HG03571 (cell line): ENCODE measurements at regions not wholly inside any gene's neighbourhood (a gene's known extent, or its start where the extent isn't known, plus 50 kb on each side); places are given as distances from the start of the nearest gene placed in this dataset.

ENCODE experiments used
- ATAC-seq: cut with Tn5 transposase; IDR thresholded peaks from one replicate; pipeline ENCODE4 v1.9.1; 2021; ENCODE audit not compliant: unreplicated experiment

DNA sequence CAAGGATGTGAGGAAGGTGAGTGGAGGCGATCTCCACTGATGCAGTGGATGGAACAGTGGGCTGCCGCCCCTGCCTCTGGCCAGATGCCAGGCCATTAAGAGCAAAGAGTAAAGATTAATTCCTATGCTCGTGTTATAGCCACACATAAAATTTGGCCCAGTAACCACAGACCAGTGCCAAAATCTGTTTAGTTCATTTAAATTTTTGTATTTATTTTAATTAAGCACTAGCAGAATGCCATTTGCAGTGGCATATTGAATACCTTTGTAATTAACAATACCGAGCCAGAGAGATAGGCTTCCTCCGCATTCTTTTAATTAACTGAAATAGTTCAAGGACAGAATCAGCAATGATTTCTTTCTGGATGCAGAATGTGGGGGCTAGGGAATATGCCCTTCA lies 179.8 kb downstream of the MED10 start:
- no peak for ATAC-seq

DNA sequence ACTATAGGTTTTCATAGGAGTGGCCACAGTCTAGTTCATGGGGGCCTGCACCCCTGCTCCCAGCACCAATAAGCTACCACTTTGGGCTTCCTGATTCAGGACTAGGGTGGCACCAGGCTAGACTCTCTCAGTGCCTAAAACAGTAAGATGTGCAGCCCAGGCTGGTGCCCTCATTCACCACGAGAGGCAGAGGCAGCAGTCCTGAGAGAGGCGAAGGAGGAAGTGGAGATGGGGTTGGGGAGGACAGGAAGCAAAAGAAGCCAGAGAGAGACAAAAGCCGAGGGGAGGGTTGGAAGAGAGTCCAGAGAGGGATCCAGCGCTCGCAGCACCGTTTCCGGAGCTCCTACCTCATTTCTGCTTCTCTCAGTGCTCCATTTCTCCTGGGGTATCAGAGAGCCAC lies 180.9 kb downstream of the MED10 start:
- ATAC-seq, result no peak

DNA sequence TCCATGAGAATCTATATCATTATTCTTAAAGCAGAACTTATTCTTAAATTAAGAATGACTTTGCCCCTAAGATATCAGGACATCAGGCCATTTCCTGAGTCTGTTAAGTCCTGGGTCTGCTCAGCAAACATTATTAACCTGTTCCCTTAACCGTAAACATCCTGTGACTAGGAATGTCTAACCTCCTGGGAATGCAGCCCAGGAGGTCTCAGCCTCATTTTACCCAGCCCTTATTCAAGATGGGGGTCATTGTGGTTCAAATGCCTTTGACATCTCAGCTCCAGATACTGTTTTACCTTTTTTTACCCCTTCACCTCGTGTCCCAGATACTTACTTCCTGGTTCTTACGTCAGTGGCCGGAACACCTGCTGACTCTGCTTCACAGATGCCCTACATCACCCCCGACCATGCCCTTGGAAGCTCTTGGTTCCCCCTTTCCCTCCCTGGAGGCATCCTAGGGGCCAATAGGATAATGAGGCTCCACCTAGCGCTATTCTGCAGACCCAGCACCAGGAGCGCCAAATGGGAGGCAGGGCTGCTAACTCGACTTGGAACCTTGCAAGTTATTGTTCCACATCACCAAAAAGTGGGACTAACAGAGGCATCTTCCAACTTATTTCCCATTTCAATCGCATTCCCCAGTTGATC lies 182.5 kb downstream of the MED10 start:
- no peak for ATAC-seq

DNA sequence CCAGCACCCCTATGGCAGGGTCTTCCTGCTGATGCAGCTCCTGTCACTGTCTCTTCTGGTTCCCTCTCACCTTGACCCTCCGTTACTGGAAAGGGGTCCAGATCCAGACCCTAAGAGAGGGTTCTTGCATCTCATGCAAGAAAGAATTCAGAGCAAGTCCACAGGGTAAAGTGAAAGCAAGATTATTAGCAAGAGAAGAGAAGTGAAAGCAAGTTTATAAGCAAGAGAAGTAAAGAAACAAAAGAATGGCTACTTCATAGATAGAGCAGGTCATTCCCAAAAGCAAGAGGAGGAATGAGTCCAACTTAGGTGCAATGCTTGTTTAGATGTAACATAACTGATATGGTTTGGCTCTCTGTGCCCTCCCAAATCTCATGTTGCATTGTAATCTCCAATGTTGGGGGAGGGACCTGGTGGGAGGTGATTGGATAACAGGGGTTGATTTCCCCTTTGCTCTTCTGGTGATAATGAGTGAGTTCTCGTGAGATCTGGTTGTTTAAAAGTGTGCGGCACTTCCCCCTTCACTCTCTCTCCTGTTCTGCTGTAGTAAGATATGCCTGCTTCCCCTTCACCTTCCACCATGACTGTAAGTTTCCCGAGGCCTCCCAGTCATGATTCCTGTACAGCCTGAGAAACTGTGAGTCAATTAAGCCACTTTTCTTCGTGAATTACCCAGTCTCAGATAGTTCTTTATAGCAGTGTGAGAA lies 183.3 kb downstream of the MED10 start:
- ATAC-seq, result no peak

DNA sequence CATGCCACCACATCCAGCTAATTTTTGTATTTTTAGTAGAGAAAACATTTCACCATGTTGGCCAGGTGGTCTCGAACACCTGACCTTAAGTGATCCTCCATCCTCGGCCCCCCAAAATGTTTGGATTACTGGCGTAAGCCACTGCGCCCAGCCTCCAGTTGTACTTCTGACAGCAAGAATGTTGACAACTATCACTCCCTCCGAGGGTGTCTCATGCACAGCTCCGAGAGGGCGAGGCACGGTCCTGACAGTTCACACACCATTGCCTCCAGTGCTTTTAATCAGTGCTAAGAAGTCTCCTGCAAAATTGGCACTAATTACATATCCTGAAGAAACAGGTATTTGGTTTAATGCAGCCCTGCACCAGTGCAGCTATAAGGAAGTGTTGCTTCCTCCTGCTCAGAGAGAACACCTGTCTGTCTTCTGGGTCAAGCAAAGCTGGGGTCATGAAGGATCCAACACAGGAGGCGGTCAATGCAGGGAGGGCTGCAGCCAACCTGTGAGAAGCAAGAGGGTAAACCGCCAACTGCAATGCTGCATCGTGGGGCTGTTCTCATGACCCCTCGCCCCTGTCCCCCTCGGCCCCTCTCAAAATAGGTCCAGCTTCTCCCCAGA lies 184.0 kb downstream of the MED10 start:
- no peak for ATAC-seq

DNA sequence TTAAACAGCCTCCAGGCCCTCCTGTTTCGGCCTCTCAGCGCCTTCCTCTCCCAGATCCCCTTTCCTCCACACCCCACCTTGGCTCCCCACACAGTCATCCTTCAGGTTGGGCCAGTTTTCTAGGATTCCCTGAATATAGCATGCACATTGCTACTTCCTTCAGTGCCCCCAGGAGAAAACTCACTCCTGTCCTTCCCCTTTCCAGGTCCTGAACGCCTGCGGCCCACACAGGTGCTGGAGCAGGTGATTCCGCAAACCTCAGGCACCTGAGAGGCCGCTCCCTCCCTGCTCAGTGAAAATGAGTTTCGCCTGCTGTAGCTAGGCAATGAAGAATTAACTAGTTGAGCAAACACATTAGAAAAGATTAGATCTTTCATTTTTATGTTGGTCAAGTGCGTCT lies 185.0 kb downstream of the MED10 start:
- ATAC-seq, result no peak

DNA sequence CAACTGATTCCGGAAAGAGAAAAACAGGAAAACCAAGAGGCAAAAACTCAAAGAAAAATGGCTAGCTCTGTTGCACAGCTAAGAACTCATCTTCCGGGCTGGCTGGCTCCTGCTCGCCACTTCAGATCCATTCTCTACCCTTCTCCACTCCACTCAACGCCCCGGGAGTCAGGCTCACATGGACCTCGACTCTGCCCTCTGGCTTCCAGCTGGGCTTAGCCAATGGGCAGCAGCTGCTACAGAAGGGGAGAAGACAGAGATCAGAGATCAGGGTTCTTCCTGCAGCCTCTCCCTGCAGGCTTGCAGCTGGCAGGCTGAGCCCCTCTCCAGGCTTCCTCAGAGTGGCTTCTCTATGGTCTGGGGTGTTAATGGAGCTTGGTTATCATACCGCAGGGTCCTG lies 187.5 kb downstream of the MED10 start:
- ATAC-seq, result no peak

DNA sequence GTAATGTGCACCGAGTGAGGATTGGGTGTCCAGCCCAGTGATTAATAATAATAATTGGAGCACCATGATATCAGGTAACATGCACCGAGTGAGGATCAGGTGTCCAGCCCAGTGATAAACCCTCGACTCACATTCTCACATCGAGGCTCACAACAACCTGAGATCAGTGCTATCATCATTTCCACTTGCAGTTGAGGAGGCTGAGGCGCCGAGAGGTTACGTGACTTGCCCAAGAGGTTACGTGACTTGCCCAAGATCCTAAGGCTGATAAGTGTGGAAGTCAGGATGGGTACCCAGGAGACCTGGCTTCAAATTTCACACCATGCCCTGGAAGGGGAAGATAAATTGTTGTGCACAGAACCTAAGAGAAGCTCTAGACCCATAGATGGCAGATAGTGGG lies 189.4 kb downstream of the MED10 start:
- ATAC-seq, result no peak

DNA sequence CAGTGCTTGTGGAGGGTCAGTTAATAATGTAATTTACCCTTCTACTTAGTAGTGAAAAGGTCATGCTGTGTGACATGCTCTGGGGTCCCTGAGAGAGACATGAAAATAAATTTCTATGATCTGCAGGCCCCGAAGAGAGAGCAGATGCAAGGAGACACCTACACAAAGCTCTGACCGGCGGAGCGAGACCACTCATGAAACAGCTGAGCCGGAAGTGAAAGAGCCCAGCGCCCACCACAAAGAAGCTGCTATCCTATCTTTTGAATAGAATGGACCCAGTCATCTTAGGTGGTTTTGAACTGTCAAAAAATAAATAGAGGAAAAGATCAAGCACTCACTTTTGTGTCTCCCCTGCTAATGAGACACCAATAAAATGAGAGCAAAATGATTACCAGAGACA lies 190.0 kb downstream of the MED10 start:
- peak; percentile 96 for ATAC-seq

DNA sequence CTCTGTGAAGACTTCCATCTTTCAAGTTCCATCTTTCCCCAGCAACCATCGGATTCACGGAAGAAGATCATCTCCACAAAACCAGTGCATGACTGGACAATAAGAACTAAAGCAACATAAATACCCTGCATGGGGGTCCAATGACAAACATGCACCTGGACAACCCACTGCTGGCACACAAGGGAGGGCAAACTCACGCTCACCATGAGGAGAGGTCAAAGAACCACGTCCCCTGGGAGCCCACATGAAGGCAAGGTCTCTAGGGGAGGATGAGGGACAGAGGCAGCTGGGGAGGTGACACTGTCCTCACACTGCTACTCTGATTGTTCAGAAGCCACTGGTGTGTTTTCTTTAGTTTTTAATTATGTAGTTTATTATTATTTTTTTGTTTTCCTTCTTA lies 190.8 kb downstream of the MED10 start:
- no peak for ATAC-seq

DNA sequence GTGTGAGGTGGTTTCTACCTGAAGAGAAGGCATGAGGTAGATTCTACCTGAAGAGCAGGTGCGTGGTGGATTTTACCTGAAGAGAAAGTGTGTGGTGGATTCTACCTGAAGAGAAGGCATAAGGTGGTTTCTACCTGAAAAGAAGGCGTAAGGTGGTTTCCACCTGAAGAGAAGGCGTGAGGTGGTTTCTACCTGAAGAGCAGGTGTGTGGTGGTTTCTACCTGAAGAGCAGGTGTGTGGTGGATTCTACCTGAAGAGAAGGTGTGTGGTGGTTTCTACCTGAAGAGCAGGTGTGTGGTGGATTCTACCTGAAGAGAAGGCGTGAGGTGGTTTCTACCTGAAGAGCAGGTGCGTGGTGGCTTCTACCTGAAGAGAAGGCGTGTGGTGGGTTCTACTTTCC lies 192.8 kb downstream of the MED10 start:
- ATAC-seq, result no peak

DNA sequence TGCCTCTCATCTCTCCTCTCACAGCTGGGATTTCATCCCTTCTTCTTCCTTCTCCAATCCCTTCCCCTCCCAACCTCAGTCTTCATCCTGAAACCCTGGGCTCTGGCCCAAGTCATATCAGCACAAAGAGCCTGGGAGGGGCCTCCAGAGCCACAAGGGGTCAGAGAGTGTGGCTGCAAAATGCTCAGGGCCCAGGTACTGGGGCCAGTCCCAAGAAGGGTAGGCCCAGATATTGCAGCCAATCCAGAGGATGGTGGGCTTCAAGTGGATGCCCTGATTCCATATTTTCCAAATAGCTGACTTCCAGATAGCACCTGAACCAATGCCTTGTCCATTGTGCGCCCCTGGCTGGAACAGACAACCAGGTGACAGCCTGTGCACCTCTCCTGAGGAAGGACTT lies 193.9 kb downstream of the MED10 start:
- ATAC-seq, result no peak

DNA sequence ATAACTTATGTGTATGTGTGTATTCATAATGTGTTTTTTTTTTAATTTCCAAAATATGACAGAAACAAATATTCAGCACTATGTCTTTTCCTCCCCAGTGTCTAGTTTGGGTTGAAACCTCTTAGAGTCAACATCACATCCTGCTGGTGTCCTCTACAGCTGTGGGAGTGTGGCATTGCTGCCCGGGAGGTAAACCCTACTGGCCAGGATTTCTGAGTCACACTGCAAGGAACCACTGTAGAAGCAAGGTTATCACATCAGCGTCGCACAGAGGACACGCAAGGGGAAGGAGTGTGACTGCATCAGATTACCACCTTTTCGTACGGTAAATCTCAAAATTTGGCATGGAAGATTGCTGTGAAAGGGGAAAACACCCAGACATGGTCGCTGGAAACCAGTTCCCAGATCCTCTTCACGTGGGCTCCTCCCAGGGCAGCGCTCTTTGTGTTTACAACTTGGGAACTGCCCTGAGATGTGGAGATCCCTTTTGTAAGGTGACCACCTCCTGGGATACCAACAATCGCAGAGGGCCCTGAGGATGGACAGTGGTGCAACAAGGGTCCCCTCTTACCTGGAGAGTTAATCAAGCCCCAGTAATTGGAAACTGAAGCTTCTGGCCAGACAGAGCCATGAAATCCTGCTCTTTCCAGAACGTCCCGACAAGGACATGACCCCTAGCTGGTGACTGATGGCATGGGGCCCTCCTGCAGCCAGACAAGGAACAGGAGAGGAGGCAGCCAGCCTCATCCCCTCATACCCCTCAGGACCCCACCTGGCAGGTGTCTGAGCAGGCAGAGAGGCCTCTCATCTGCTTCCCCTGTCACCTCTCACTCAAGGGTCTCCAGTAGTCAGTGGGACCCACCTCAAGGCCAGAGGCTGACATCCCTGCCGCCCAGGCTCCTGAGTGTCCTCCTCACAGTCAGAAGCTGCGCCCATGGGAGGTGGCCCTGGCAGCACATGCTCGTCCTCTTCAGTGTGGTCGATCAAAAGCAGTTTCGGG lies 194.7 kb downstream of the MED10 start:
- ATAC-seq, result no peak

DNA sequence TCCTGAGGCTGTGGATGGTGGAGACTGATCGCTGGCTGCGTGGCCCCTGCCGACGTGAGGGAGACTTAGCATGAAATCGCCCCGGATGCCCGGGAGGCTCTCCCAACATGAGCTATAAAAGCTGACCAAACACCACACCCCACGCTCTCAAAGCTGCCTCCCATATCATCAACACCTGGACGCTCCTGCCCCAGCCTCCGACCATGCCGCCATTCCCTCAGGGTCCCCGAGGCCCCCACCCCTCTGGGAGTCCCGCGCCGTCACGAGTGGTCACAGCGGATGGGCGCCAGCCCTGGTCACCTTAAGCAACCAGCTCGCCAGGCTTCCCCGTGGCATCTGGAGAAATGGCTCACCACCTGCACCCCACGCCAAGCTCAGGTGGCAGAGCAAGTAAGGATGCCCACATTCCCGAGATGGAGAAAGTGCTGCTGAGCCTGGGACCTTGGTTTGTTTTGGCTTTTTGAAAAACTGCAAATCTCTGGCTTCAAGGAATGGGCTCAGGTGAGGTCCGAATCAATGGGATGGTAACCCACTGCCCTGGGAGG lies 196.0 kb downstream of the MED10 start:
- ATAC-seq, result no peak

DNA sequence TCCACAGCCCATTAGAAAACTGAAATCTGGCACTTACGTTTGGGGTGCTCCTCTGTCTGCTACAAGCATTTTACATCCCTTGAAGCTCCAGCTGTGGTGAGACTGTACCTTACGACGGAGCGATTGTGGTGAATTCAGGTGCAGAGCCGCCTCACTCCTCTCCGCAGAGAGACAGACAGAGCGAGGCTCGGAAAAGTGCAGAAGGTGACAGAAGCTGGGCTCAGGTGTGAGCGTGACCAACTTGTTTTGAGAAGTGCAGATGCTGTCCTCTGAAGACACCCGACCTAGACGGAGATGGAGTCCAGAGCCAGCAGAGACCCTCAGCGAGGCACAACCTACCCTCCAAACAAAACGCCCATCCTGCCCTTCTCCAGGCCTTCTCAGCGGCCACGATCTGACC lies 196.5 kb downstream of the MED10 start:
- no peak for ATAC-seq

DNA sequence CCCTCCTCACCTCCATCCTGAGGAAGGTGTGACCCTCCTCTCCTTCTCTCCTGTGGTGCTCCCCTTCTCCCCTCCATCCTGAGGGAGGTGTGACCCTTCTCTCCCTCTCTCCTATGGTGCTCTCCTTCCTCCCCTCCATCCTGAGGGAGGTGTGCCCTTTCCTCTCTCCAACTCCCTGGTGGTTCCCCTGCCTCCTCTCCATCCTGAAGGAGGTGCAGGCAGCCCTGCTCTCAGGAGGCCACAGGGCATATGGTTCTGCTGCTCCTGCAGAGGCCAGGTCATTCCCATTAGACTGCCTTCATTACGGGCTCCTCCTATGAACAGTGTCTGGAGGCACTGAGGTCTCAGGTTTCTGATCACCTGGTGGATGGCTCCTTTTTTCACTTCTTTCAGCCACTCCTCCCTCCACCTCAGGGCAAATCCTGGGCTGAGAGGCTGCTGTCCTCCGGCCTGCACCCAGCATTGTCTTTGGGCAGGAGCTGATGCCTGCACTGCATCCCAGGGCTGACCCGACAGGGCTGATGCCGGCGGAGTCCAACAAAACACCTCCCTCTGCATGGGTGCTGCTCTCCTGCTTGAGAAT lies 197.1 kb downstream of the MED10 start:
- no peak for ATAC-seq

DNA sequence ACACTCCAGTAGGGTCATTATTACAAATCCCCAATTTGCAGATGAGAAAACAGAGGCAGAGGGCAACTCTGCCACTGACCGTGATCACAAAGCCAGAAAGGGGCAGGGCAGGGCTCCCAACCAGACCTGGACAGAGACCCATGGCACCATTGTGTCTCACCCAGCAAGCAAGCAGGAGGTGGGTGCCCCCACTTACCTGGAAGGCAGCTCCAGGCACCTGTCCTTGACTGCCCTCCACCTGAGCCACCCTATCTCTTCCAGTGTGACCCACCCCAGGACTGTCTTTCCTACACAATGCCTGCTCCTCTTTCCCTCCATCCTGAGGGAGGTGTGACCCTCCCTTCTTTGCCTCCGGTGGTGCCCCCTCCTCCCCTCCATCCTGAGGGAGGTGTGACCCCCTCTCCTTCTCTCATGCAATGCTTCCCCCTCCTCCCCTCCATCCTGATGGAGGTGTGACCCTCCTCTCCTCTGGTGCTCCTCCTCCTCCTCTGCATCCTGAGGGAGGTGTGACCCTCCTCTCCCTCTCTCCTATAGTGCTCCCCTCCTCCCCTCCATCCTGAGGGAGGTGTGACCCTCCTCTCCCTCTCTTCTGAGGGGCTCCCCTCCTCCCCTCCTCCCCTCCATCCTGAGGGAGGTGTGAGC lies 198.0 kb downstream of the MED10 start:
- no peak for ATAC-seq

DNA sequence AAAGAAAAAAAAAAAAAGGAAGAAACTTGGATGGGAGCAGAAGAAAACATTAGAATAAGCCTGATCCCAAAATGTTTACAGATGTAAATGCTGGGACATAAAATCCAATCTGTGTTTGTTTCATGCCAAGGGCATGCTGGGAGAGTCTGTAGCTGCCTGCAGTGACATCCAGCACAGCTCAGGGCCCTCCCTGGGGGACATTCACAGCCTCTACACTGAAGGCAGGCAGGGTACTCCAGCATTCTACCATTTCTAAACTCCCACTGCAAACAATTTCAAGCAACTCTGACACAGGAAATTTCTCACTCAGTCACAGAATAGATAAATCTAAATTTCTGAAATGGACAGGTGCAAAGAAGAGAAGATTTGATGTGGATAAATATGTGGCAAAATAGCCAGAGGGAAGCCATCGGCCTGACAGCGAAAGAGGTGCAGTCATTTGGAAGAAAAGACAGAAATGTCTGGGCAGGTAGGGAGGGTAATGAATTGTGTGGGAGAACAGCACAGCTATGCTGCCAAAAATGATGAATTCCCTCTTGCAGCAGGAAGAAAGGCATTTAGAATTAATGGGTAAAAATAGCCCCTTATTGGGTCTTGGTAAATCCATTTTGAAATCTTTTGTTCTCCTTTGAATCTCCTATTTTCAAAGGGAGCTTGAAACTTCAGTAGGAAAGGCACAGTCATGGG lies 199.4 kb downstream of the MED10 start:
- no peak for ATAC-seq

DNA sequence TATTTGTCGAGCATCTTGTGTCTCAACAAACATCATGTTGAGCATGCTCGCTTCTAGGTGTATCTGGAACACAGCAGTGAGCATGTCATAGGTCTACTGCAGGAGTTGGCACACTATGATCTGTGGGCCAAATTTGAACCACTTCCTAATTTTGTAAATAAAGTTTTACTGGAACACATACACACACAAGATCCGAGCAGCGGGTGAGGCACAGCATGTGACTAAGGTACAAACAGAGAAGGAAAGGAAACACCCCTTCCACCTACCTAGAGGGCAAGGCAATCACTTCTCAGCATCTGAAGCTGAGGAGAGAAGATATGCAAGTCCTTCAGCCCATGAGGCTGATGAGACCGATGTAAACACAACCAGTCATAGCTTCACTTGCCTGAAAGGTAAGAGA lies 200.4 kb downstream of the MED10 start:
- ATAC-seq, result no peak
